C1 segment of cervical spinal cord (tissue), 14 donors: ENCODE measurements at regions not wholly inside any gene's neighbourhood (a gene's known extent, or its start where the extent isn't known, plus 50 kb on each side); places are given as distances from the start of the nearest gene placed in this dataset.
"Not testable (repeated sequence)": the region's sequence is repeated elsewhere in the genome, so short reads cannot be mapped to it uniquely, and the experiment has no call there.

Source experiments
- DNase-seq, 14 donors: peaks; one replicate each; lab custom pipeline; 2025; lab: John Stamatoyannopoulos, UW

DNA sequence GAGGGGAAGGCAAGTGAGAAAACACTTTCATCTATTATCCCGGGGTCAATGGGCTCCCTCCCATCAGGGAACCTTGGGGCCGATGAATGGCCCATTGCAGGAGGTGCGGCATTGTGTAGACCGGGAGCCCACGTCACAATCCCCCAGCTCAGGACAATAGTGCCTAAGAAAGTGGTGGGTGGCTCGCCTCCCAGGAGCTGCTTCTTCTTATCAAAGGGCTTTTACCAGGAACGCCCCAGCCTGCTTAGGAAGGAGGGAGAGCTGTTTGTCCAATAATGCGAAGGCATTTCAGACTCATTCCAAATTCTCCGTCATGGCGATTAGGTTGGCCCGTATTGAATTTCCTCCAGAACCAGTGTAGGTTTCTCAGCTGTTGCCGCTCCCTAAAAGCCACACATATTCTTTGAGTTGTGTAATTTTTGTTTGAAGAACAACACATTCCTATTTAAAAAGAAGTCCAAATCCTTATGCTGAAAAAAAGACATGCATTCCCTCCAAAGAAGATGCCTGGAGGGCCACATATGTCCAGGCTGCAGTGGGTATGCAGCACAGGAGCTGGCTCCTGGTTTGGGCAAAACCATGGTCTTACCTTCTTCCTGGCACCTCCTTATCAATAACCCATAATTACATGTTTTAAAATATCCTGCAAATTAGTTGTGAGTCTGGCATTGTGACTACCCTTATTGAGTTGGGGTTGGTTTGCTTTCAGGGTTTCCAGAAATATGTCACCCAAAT lies 264.7 kb downstream of the MYCN start:
- no peak for DNase-seq

DNA sequence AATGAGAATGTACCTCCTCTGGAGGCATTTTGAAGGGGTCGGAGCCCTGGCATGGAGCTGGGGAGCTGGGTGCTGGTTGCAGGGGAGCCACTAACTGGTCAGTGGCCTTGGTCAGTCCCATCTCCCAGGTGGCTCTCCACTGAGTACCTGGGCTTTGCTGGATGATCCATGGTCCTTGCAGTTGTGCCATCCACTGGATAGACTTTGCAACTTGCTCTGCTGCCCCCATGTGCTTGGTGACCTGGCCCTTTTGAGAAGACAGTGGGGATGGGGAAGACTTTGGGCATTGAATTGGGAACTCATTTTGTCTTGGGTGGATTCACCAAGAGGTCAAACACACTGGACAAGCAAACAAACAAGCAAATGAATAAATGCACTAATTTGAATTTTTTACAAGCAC lies 263.9 kb downstream of the MYCN start:
- DNase-seq = no peak

- no peak for DNase-seq
These were observed 263.3 kb downstream of the MYCN start for GRCh38 chr2:16203691-16204090.

DNA sequence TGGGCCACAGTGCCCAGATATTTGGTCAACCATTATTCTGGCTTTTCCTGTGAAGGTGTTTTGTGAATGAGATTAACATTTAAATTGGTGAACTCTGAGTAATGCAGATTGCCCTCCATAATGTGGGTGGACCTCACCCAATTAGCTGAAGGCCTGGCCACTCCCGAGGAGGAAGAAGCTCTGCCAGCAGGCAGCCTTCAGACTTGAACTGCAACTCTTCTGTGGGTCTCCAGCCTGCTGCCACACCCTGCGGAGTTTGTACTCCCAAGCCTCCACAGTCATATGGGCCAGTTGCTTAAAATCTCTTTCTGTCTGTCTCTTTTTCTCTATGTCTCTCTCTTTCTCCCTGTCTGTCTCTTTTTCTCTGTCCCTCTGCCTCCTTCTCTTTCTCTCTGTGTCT lies 262.7 kb downstream of the MYCN start:
- no peak for DNase-seq

- DNase-seq = no peak
These were observed 262.1 kb downstream of the MYCN start for GRCh38 chr2:16202266-16203020.

DNA sequence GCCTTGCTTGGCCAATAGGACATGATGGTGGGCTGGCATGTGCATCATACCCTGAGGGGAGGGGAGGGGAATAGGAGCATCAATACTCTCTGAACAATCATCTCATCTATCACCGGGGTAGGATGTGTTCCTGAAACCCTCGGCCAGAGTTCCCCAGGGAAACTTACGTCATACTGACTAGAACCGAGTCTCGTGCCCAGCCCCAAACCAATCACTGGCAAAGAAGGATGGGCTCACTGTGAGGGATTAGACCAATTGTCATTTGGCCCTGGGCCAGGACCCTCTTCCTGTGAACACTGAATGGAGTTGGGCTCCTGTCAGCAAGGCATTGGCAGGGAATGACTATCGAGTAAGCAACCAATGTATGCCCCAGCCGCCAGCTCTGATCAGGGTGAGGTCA lies 261.5 kb downstream of the MYCN start:
- no peak for DNase-seq

DNA sequence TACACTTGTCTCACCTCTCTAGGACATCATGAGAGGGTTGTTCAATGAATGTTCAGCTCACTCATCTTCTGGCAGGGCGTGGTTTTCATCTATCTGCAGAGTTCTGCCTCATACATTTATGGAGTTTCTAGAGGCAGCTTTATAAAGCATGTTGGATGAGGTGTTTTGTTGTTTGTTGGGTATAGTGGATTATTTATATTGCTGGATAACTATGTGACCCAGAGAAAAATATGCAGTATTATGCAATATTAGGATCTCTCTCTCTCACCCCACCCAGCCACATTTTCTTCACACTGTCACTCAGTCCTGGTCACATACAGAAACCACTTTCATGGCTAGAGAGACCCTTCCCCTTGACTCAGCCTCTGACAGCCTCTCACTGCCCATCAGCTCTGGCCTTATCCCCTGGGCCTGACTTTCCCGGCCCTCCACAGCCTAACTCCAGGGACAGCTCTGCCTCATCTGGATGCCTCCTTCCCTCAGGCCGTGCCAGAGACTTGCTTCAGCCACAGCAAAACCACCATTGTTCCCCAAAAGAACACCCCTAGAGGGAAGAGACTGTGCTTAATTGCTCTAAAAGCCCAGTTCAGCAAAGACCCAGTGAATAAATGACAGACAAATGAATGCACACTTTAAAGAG lies 260.3 kb downstream of the MYCN start:
- DNase-seq = no peak

- DNase-seq = no peak
These were observed 259.7 kb downstream of the MYCN start for GRCh38 chr2:16199882-16200553.

DNA sequence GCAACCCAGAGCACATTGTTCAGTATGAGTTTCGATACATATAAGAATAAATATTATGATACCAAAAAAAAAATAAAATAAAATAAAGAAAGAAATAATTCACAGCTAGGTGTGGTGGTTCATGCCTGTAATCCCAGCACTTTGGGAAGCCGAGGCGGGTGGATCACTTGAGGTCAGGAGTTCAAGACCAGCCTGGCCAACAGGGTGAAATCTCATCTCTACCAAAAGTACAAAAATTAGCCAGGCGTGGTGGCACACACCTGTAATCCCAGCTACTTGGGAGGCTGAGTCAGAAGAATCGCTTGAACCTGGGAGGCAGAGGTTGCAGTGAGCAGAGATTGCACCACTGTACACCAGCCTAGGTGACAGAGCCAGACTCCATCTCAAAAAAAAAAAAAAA lies 258.9 kb downstream of the MYCN start:
- not testable (repeated sequence) for DNase-seq

GRCh38 chr2:16198166-16198912 lies 258.0 kb downstream of the MYCN start:
- DNase-seq = no peak

DNA sequence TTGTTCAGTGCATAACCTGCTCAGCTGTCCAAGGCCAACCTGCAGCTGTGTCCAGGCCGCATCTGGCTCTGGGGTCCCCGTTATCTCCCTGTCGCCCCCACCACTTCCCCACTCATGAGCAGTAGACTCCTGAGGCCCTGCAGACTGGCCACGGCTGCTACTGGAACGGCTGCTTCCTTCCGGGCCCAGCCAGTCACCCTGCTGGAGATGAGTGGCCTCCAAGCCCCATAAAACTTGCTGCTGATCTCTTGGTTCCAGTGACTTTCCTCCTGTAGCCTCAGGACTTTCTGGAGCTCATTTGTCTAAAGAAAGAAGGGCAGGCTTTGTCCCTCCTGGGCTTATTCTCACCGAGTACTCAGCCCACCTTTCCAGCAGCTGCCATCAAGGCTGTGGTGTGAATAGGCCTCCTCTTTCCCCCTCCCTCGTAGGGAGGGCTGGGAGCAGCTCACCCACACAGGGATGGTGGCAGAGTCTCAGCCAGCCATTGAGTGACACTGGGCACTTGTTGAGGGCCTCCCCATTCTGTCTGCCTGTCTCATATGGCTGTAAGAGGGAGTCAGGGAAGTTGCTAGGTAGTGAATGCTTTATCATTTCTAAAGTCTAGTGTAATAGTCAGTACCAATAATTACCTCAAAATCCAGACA lies 257.3 kb downstream of the MYCN start:
- DNase-seq = no peak

DNA sequence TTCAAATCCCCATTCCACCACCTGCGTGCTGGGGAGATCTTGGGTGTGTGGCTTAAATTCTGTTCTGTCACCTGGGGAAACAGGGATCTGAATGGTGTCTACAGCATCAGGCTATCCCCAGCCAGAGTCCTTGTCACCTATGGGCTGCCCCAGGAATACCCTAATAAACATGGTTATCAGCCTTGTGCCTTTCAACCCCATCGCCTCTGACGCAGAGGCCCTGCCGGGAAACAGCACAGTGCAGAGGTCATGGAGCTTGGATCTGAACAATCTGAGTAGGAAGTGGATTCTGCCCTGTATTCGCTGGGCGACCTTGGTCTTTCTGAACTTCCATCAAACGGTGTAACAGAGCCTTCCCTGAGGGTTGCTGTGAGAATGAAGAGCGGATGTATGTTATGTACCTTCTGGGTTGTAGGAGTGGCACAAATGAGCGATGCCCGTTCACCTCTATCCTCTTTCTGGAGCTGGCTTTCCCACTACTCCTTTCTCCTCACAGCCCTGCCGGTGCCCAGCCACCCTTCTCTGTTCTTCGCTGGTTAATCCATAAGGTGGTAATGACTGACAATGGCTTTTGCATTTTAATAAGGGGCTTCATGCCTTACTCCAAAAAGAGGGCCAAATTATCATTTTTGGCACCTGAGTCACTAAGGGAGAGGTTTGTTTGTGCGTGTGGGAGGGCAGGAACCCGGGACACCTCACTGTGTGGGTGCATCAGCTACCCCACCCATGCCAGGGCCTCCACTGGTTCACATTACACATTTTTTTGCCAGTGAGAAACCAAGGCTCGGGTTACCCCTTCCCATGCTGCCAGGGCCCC lies 256.5 kb downstream of the MYCN start:
- no peak for DNase-seq

- DNase-seq = no peak
These were observed 255.3 kb downstream of the MYCN start for GRCh38 chr2:16195681-16196070.

DNA sequence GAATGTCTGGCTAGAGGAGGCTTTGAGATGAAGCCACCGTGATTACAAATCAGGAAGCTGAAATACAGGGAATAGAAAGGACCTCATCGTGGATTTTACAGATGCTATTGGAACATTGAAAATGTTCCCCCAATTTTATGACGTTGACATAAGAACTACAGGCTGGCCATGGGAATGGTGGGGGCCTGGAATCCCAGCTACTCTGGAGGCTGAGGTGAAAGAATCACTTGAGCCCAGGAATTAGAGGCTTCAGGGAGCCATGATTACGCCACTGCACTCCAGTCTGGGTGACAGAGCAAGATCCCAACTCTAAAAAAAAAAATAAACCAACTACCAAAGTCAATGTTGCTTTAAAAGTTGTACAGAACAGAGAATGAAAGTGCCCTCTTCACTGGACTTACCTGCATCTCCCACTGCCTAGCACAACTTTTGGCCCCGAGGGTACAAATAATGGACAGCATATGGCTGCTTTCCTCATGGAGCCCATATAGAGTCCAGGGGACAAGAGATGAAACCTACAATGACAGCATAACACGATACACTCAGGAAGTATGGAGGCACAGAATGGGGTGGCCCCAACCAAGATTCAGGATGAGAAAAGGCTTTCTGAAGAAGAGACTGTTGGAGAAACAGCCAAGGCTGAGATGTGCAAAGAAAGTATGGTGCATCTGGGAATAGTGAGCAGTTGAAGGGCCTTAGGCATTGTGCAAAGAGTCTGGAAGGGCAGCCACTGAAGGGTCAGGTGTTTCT lies 254.8 kb downstream of the MYCN start:
- DNase-seq = no peak

DNA sequence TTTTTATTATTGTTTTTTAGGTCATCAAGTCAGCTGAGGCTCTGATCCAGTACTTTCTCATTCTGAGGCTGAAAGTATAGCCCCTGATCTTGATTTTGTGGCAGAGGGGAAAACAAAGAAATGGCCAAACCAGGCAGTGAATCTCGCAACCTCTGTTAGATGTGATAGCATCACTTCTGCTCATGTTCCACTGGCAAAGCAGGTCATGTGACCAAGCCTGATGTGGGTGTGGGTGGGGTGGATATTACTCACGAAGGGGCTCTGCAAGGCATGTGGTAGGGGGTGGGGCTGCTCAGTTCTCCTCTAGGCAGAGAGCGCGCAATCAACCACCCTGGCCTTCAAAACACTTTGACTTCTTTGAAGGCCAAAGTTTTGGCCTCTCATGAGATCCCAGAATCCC lies 254.2 kb downstream of the MYCN start:
- no peak for DNase-seq

DNA sequence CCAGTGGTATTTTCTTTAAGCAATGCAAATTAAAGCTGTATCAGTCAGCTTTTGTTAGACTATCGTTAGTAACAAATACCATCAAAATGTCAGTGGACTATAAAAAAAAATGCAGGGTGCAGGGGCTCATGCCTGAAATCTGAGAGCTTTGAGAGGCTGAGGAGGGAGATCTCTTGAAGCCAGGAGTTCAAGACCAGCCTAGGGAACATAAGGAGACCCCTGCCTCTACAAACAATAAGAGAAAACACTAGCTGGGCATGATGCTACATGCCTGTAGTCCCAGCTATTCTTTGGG lies 253.7 kb downstream of the MYCN start:
- no peak for DNase-seq

GRCh38 chr2:16192416-16193216 lies 252.3 kb downstream of the MYCN start:
- DNase-seq = no peak

GRCh38 chr2:16191431-16192200 lies 251.3 kb downstream of the MYCN start:
- no peak for DNase-seq
